Kidney (tissue), 13 donors: ENCODE measurements at regions not wholly inside any gene's neighbourhood (a gene's known extent, or its start where the extent isn't known, plus 50 kb on each side); places are given as distances from the start of the nearest gene placed in this dataset.

ENCODE experiments used
- DNase-seq, 5 donors: peaks; one replicate each; pipeline ENCODE4 v3.0.0-alpha.2; 2013 to 2020
- FAIRE-seq: peaks from 2 replicates; lab custom pipeline; 2012; peaks lifted over from hg19 to GRCh38; lab: Jason Lieb, UNC
- H3K27ac ChIP-seq, 2 donors: one replicate each; pipeline ENCODE4 v1.7.0; 2013; ENCODE audit warnings: low read depth in 2 of 2, low read length in 2 of 2, inconsistent platforms in 1 of 2
- H3K27me3 ChIP-seq: one replicate; pipeline ENCODE4 v1.7.1; 2013; ENCODE audit warnings: low read length, inconsistent platforms; ENCODE audit not compliant: control insufficient read depth, insufficient read depth
- H3K36me3 ChIP-seq, 3 donors: one replicate each; pipeline versions ENCODE4 v1.7.0 to v1.7.1; 2013; ENCODE audit warnings: low read length in 3 of 3, control low read depth in 1 of 3, inconsistent platforms in 1 of 3; ENCODE audit not compliant: insufficient read depth in 3 of 3, control insufficient read depth in 2 of 3
- H3K4me1 ChIP-seq, 3 donors: one replicate each; pipeline versions ENCODE4 v1.7.0 to v1.7.1; 2013; ENCODE audit warnings: low read length in 3 of 3, inconsistent platforms in 1 of 3, low read depth in 1 of 3; ENCODE audit not compliant: control insufficient read depth in 2 of 3, insufficient read depth in 2 of 3
- H3K4me3 ChIP-seq, 3 donors: one replicate each; pipeline versions ENCODE4 v1.7.0 to v1.8.1; 2013; ENCODE audit warnings: low read length in 3 of 3, control low read depth in 1 of 3, inconsistent platforms in 1 of 3
- H3K9ac ChIP-seq, 3 donors: one replicate each; pipeline versions ENCODE4 v1.7.0 to v1.7.1; 2013; ENCODE audit warnings: low read length in 3 of 3, control low read depth in 1 of 3, inconsistent platforms in 1 of 3
- H3K9me3 ChIP-seq, 3 donors: one replicate each; pipeline versions ENCODE4 v1.7.0 to v1.7.1; 2013; ENCODE audit warnings: low read length in 3 of 3, control low read depth in 1 of 3, inconsistent platforms in 1 of 3; ENCODE audit not compliant: control insufficient read depth in 2 of 3, insufficient read depth in 1 of 3
- intact Hi-C: fragments of 100-400 bp; cut with DNase I; formaldehyde crosslinking; loops from one replicate; pipeline ENCODE4 v1.11.1; 2022
- TF ChIP-seq, protein P1 (sequence below): IDR thresholded peaks from 3 replicates; pipeline ENCODE4 v1.5.1; 2012; ENCODE audit warnings: mild to moderate bottlenecking, moderate library complexity, borderline replicate concordance; ENCODE audit not compliant: insufficient read depth; ENCODE audit errors: extremely low read depth
- donor health status: control.
- donor health status: control.
- donor health status: control.
- donor health status: control.
- donor health status: control.
- donor health status: DM: yes; HTN: yes; CAD: no.
- donor health status: Normal renal cell carcinoma (clear cell type).

- no peak overlapping the region for H3K9ac ChIP-seq
- DNase-seq (no peak), FAIRE-seq (no peak)
- intact Hi-C loops = no loop called here
- no peaks in the 10 kb centered on the region for H3K36me3 ChIP-seq
- no peaks in the 10 kb centered on the region for H3K9me3 ChIP-seq
- no peaks in the 10 kb centered on the region for H3K4me1 ChIP-seq
- TF ChIP-seq, protein P1, sequence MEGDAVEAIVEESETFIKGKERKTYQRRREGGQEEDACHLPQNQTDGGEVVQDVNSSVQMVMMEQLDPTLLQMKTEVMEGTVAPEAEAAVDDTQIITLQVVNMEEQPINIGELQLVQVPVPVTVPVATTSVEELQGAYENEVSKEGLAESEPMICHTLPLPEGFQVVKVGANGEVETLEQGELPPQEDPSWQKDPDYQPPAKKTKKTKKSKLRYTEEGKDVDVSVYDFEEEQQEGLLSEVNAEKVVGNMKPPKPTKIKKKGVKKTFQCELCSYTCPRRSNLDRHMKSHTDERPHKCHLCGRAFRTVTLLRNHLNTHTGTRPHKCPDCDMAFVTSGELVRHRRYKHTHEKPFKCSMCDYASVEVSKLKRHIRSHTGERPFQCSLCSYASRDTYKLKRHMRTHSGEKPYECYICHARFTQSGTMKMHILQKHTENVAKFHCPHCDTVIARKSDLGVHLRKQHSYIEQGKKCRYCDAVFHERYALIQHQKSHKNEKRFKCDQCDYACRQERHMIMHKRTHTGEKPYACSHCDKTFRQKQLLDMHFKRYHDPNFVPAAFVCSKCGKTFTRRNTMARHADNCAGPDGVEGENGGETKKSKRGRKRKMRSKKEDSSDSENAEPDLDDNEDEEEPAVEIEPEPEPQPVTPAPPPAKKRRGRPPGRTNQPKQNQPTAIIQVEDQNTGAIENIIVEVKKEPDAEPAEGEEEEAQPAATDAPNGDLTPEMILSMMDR = no peak
- no peak overlapping the region for H3K27ac ChIP-seq
- H3K27me3 ChIP-seq = no peaks in the 10 kb centered on the region
- H3K4me3 ChIP-seq = no peak overlapping the region
Observed at GRCh38 chr3:144477593-144477992, 506.0 kb downstream of the DIPK2A start.

DNA sequence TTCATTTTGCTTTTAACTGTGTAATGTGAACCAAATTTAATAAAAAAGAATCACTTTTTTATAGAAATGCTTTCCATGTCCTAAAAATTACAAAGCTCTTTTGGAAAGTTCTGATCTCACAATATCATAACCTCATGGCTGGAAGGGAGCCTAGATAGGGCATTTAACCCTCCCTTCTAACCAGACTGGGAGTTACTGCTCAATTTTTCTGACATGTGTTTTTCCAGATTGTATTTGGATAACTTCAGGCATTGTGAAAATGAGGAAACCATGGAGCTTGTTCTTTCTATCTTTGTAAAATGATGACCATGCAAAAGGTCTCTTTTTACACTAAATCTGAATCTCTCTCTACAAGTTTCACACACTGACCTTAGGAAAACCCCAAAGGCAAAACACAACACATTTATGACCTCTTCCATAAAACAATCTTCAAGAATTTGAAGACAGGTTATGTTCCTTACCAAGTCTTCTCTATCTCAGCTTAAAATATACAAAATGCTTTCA is 508.8 kb downstream of the DIPK2A start:
- TF ChIP-seq, protein P1 = no peak
- Histone ChIP-seq H3K4me3 (no peak overlapping the region), H3K27me3 (no peaks in the 10 kb centered on the region), H3K9me3 (no peaks in the 10 kb centered on the region), H3K27ac (no peak overlapping the region), H3K9ac (no peak overlapping the region), H3K36me3 (no peaks in the 10 kb centered on the region), H3K4me1 (no peaks in the 10 kb centered on the region)
- FAIRE-seq (no peak), DNase-seq (no peak)
- intact Hi-C loops = no loop called here

DNA sequence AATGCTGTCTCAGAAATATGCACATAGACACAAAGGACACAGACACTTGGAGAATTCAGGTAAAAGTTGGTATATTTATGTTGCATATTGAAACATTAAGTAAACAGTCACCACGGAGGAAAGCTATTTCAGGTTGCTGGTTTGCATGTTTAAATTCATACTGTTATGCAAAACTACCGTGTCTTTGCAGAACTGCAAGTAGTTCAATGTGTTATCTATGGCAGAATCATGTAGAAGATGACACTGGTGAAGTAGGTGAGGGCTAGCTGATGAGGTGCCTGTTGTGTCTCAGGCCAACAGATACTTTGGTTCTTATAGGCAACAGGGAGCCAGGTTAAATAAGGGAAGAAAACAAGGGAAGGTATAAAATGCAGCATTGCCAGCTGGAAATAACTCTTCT is 511.3 kb downstream of the DIPK2A start:
- no peak overlapping the region for H3K4me3 ChIP-seq
- H3K9ac ChIP-seq = no peak overlapping the region
- H3K9me3 ChIP-seq = no peaks in the 10 kb centered on the region
- intact Hi-C loops = no loop called here
- no peaks in the 10 kb centered on the region for H3K36me3 ChIP-seq
- no peak overlapping the region for H3K27ac ChIP-seq
- TF ChIP-seq, protein P1 = no peak
- no peak for DNase-seq
- H3K27me3 ChIP-seq = no peaks in the 10 kb centered on the region
- no peak for FAIRE-seq
- no peaks in the 10 kb centered on the region for H3K4me1 ChIP-seq

DNA sequence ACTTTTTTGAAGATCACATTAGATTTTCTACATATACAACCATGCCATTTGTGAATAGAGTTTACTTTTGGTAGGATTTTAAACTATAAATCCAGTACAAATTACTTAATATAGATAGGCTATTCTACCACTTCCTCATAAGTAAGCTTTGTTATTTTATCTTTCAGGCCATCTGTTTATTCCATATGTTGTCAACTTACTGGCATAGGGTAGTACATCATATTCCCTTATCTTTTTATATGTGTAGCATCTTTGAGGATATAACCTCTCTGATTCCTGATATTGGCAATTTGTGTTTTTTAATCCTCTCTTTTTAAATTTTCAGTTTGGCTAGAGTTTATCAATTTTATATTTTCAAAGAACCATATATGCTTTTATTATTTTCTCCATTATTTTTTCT is 515.4 kb downstream of the DIPK2A start:
- FAIRE-seq = no peak

More for the DNA sequence above, 515.4 kb downstream of the DIPK2A start:
- no peak overlapping the region for H3K4me3 ChIP-seq
- TF ChIP-seq, protein P1 = no peak
- H3K36me3 ChIP-seq = no peaks in the 10 kb centered on the region
- intact Hi-C loops = no loop called here
- H3K27me3 ChIP-seq = no peaks in the 10 kb centered on the region
- DNase-seq = no peak
- H3K9me3 ChIP-seq = no peaks in the 10 kb centered on the region
- H3K9ac ChIP-seq = no peak overlapping the region
- no peaks in the 10 kb centered on the region for H3K4me1 ChIP-seq
- no peak overlapping the region for H3K27ac ChIP-seq
